Stomach smooth muscle (tissue), 2 donors: ENCODE measurements at regions not wholly inside any gene's neighbourhood (a gene's known extent, or its start where the extent isn't known, plus 50 kb on each side); places are given as distances from the start of the nearest gene placed in this dataset.

Experiments used
- H3K27ac ChIP-seq: one replicate; pipeline ENCODE4 v1.7.0; 2013; ENCODE audit warnings: mild to moderate bottlenecking, low read length, inconsistent platforms
- H3K27me3 ChIP-seq, 2 donors: one replicate each; pipeline ENCODE4 v1.7.0; 2013; ENCODE audit warnings: low read length in 2 of 2; ENCODE audit not compliant: insufficient read depth in 2 of 2, control insufficient read depth in 1 of 2
- H3K36me3 ChIP-seq, 2 donors: one replicate each; pipeline ENCODE4 v1.7.0; 2013; ENCODE audit warnings: low read length in 2 of 2; ENCODE audit not compliant: control insufficient read depth in 2 of 2, insufficient read depth in 2 of 2
- H3K4me1 ChIP-seq: one replicate; pipeline ENCODE4 v1.7.0; 2013; ENCODE audit warnings: low read length; ENCODE audit not compliant: control insufficient read depth, insufficient read depth
- H3K4me3 ChIP-seq, 2 donors: one replicate each; pipeline ENCODE4 v1.7.0; 2013; ENCODE audit warnings: low read length in 2 of 2
- H3K9ac ChIP-seq, 2 donors: one replicate each; pipeline ENCODE4 v1.7.0; 2013; ENCODE audit warnings: low read length in 2 of 2, mild to moderate bottlenecking in 1 of 2
- H3K9me3 ChIP-seq, 2 donors: one replicate each; pipeline ENCODE4 v1.7.0; 2013; ENCODE audit warnings: low read length in 2 of 2; ENCODE audit not compliant: control insufficient read depth in 2 of 2
- donor health status: healthy.
- donor health status: Pancreatic carcinoma.

- no peak overlapping the region for H3K27ac ChIP-seq
- H3K9ac ChIP-seq: no peak overlapping the region
- H3K36me3 ChIP-seq: no peaks in the 10 kb centered on the region
- no peaks in the 10 kb centered on the region for H3K9me3 ChIP-seq
- no peaks in the 10 kb centered on the region for H3K27me3 ChIP-seq
- no peak overlapping the region for H3K4me3 ChIP-seq
- H3K4me1 ChIP-seq: no peaks in the 10 kb centered on the region
Measured at GRCh38 chr9:16245756-16246440, 624.6 kb downstream of the BNC2 start.

- Histone ChIP-seq H3K9me3 (no peaks in the 10 kb centered on the region), H3K27ac (no peak overlapping the region), H3K9ac (no peak overlapping the region), H3K4me1 (no peaks in the 10 kb centered on the region), H3K27me3 (no peaks in the 10 kb centered on the region), H3K36me3 (no peaks in the 10 kb centered on the region), H3K4me3 (no peak overlapping the region)
Measured at GRCh38 chr9:16246785-16247184, 623.7 kb downstream of the BNC2 start.

- H3K36me3 ChIP-seq: no peaks in the 10 kb centered on the region
- H3K9me3 ChIP-seq: no peaks in the 10 kb centered on the region
- H3K27ac ChIP-seq: no peak overlapping the region
- no peak overlapping the region for H3K9ac ChIP-seq
- no peaks in the 10 kb centered on the region for H3K4me1 ChIP-seq
- H3K4me3 ChIP-seq: no peak overlapping the region
- no peaks in the 10 kb centered on the region for H3K27me3 ChIP-seq
Measured at GRCh38 chr9:16247188-16247875, 623.1 kb downstream of the BNC2 start.

- H3K9me3 ChIP-seq: no peaks in the 10 kb centered on the region
- H3K27ac ChIP-seq: no peak overlapping the region
- no peaks in the 10 kb centered on the region for H3K27me3 ChIP-seq
- H3K4me3 ChIP-seq: no peak overlapping the region
- H3K9ac ChIP-seq: no peak overlapping the region
- H3K4me1 ChIP-seq: no peaks in the 10 kb centered on the region
- H3K36me3 ChIP-seq: no peaks in the 10 kb centered on the region
Measured at GRCh38 chr9:16248822-16249221, 621.6 kb downstream of the BNC2 start.

GRCh38 chr9:16252616-16253015 lies 617.9 kb downstream of the BNC2 start:
- H3K36me3 ChIP-seq: no peaks in the 10 kb centered on the region
- no peaks in the 10 kb centered on the region for H3K4me1 ChIP-seq
- H3K9ac ChIP-seq: no peak overlapping the region
- no peak overlapping the region for H3K4me3 ChIP-seq
- no peaks in the 10 kb centered on the region for H3K27me3 ChIP-seq
- H3K27ac ChIP-seq: no peak overlapping the region
- H3K9me3 ChIP-seq: no peaks in the 10 kb centered on the region

- Histone ChIP-seq H3K4me1 (no peaks in the 10 kb centered on the region), H3K27me3 (no peaks in the 10 kb centered on the region), H3K27ac (no peak overlapping the region), H3K36me3 (no peaks in the 10 kb centered on the region), H3K9ac (no peak overlapping the region), H3K4me3 (no peak overlapping the region), H3K9me3 (no peaks in the 10 kb centered on the region)
Measured at GRCh38 chr9:16254674-16255073, 615.8 kb downstream of the BNC2 start.

GRCh38 chr9:16255217-16255616 lies 615.3 kb downstream of the BNC2 start:
- Histone ChIP-seq H3K27me3 (no peaks in the 10 kb centered on the region), H3K4me1 (no peaks in the 10 kb centered on the region), H3K36me3 (no peaks in the 10 kb centered on the region), H3K27ac (no peak overlapping the region), H3K9me3 (no peaks in the 10 kb centered on the region), H3K9ac (no peak overlapping the region), H3K4me3 (no peak overlapping the region)

GRCh38 chr9:16257604-16258003 lies 612.9 kb downstream of the BNC2 start:
- Histone ChIP-seq H3K9me3 (no peaks in the 10 kb centered on the region), H3K9ac (no peak overlapping the region), H3K36me3 (no peaks in the 10 kb centered on the region), H3K4me1 (no peaks in the 10 kb centered on the region), H3K27me3 (no peaks in the 10 kb centered on the region), H3K27ac (no peak overlapping the region), H3K4me3 (no peak overlapping the region)

- no peaks in the 10 kb centered on the region for H3K4me1 ChIP-seq
- no peaks in the 10 kb centered on the region for H3K36me3 ChIP-seq
- H3K9ac ChIP-seq: no peak overlapping the region
- no peaks in the 10 kb centered on the region for H3K9me3 ChIP-seq
- no peaks in the 10 kb centered on the region for H3K27me3 ChIP-seq
- H3K4me3 ChIP-seq: no peak overlapping the region
- no peak overlapping the region for H3K27ac ChIP-seq
Measured at GRCh38 chr9:16258191-16258590, 612.3 kb downstream of the BNC2 start.

GRCh38 chr9:16258708-16259107 lies 611.8 kb downstream of the BNC2 start:
- no peaks in the 10 kb centered on the region for H3K36me3 ChIP-seq
- H3K9ac ChIP-seq: no peak overlapping the region
- no peaks in the 10 kb centered on the region for H3K27me3 ChIP-seq
- no peaks in the 10 kb centered on the region for H3K9me3 ChIP-seq
- no peak overlapping the region for H3K27ac ChIP-seq
- H3K4me1 ChIP-seq: no peaks in the 10 kb centered on the region
- H3K4me3 ChIP-seq: no peak overlapping the region
